ENCODE measurements at regions not wholly inside any gene's neighbourhood (a gene's known extent, or its start where the extent isn't known, plus 50 kb on each side); places are given as distances from the start of the nearest gene placed in this dataset.

DNA sequence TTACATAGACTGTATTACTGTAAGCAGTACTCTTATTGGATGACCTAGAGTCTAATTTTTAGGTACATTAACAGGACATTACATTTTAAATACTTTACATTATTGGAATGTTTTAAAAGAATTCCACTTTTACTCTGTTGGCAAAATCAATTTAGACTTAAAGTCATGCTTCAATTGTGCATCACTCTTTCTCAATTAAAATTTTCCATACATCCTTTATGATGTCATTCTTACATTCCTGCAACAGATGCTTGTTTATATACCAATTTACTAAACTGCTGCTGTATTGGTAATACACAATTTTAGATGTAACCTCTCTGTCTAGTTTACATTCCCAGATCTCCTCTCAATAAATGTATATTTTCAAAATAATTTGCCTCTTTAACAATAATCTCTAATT, 440.1 kb downstream of the ZEB2 start:
- no peaks in the 10 kb centered on the region for H3K27me3 Mint-ChIP-seq (ENCODE audit: unreplicated experiment)
- no peak overlapping the region for H3K4me3 Mint-ChIP-seq (ENCODE audit: unreplicated experiment)
- H3K9me3 Mint-ChIP-seq (ENCODE audit: unreplicated experiment) = no peaks in the 10 kb centered on the region
- H3K27ac Mint-ChIP-seq (ENCODE audit: unreplicated experiment) = peak overlapping the region; percentile 43
- peaks cover 66% of the 10 kb centered on the region for H3K4me1 Mint-ChIP-seq (ENCODE audit: unreplicated experiment)
- DNase-seq (ENCODE audit: extremely low spot score, unreplicated experiment) = no peak
- no peak for TF ChIP-seq CTCF (IDR thresholded peaks at IDR 0.05)
- H3K36me3 Mint-ChIP-seq (ENCODE audit: unreplicated experiment) = no peaks in the 10 kb centered on the region

DNA sequence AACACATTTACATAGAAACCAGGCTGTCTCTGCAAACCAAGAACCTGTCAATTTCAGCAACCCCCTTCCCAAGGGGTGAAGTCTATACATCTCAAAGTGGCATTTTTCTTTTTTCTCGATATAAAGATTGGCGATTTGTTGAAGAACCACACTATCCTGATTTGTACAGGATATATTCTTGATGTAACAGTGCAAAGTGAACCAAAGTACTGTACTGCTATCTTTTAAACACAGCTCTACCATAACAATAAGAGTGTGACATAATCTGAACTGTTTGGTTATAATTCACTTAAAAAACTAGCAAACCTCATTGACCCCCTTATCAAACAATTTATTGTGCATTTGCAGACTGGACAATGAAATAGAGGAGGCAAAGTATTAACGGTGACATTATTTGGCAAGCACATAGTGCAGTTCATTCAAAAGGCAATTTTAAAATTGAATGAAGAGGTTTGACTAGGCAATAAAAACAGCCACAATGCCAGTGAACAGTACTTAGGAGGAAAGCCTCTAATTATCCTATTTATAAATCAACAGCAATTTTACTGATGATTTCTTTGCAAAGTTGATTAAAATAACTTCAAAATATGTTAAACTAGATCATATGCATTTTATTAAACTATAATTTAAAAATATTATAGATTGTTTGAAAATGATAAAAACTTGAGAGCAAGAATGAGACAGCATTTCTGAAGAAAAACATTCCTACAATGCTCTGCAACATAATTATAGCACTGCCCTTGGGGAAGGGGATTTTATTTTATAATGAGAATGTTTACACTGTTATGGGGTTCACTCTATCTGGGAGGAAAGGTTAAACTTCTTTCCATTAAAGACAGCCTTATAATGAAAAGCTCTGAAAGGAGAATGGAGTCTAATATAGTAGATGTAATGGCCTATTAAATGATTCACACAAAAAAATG, 440.9 kb downstream of the ZEB2 start:
- Mint-ChIP-seq H3K27me3 (ENCODE audit: unreplicated experiment) (no peaks in the 10 kb centered on the region), H3K4me3 (ENCODE audit: unreplicated experiment) (no peak overlapping the region), H3K4me1 (ENCODE audit: unreplicated experiment) (peaks cover 59% of the 10 kb centered on the region), H3K9me3 (ENCODE audit: unreplicated experiment) (no peaks in the 10 kb centered on the region), H3K36me3 (ENCODE audit: unreplicated experiment) (no peaks in the 10 kb centered on the region), H3K27ac (ENCODE audit: unreplicated experiment) (peak overlapping the region; percentile 64)
- no peak for TF ChIP-seq CTCF (IDR thresholded peaks at IDR 0.05)
- no peak for DNase-seq (ENCODE audit: extremely low spot score, unreplicated experiment)

DNA sequence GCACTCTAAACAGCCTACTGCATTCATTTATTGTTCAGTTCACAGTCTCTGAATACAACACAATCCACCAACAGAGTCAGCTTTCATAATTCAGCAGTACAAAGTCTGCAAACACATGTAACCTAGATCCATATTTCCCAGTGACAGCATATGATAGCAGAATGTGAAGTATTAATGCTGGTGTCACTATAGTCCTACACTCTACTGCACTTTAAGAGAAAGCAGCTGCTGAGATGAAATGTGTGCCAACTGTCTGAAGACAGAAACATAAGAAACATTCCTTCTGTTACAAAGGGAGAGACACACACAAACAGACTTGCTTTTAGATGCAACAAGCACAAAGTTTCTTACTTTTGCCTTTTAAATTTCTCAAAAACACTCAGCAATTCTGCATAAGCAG, 441.8 kb downstream of the ZEB2 start:
- no peak overlapping the region for H3K4me3 Mint-ChIP-seq (ENCODE audit: unreplicated experiment)
- H3K4me1 Mint-ChIP-seq (ENCODE audit: unreplicated experiment) = peaks cover 50% of the 10 kb centered on the region
- no peak for DNase-seq (ENCODE audit: extremely low spot score, unreplicated experiment)
- H3K9me3 Mint-ChIP-seq (ENCODE audit: unreplicated experiment) = no peaks in the 10 kb centered on the region
- no peaks in the 10 kb centered on the region for H3K36me3 Mint-ChIP-seq (ENCODE audit: unreplicated experiment)
- H3K27ac Mint-ChIP-seq (ENCODE audit: unreplicated experiment) = peak overlapping the region; percentile 48
- H3K27me3 Mint-ChIP-seq (ENCODE audit: unreplicated experiment) = no peaks in the 10 kb centered on the region
- no peak for TF ChIP-seq CTCF (IDR thresholded peaks at IDR 0.05)

GRCh38 chr2:144074450-144074849, 445.5 kb downstream of the ZEB2 start:
- no peak overlapping the region for H3K4me3 Mint-ChIP-seq (ENCODE audit: unreplicated experiment)
- no peak for DNase-seq (ENCODE audit: extremely low spot score, unreplicated experiment)
- no peaks in the 10 kb centered on the region for H3K36me3 Mint-ChIP-seq (ENCODE audit: unreplicated experiment)
- no peak overlapping the region for H3K27ac Mint-ChIP-seq (ENCODE audit: unreplicated experiment)
- TF ChIP-seq CTCF (IDR thresholded peaks at IDR 0.05) = no peak
- no peaks in the 10 kb centered on the region for H3K27me3 Mint-ChIP-seq (ENCODE audit: unreplicated experiment)
- no peaks in the 10 kb centered on the region for H3K9me3 Mint-ChIP-seq (ENCODE audit: unreplicated experiment)
- peaks cover 22% of the 10 kb centered on the region for H3K4me1 Mint-ChIP-seq (ENCODE audit: unreplicated experiment)

DNA sequence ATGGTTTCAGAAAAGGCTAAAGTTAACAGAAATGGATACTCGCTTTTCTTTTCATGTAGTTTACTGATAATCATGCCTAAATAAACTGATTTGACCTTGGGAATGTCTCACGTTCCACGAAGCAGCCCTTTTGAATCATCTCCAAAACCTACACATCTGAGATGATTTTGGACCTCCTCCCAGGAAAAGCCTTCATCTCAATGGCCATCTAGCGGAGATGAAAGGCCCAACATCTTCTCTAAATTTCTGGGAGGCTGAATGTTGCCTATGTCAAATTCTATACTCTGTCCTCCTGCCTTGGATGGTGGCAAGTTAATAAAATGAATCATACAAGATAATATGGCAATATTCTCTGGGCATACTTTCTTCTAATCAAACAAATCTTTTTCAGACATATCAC, 448.5 kb downstream of the ZEB2 start:
- H3K27ac Mint-ChIP-seq (ENCODE audit: unreplicated experiment) = no peak overlapping the region
- no peak for DNase-seq (ENCODE audit: extremely low spot score, unreplicated experiment)
- H3K9me3 Mint-ChIP-seq (ENCODE audit: unreplicated experiment) = no peaks in the 10 kb centered on the region
- H3K36me3 Mint-ChIP-seq (ENCODE audit: unreplicated experiment) = no peaks in the 10 kb centered on the region
- no peaks in the 10 kb centered on the region for H3K4me1 Mint-ChIP-seq (ENCODE audit: unreplicated experiment)
- no peak for TF ChIP-seq CTCF (IDR thresholded peaks at IDR 0.05)
- H3K27me3 Mint-ChIP-seq (ENCODE audit: unreplicated experiment) = no peaks in the 10 kb centered on the region
- H3K4me3 Mint-ChIP-seq (ENCODE audit: unreplicated experiment) = no peak overlapping the region
